22Rv1 (cell line): ENCODE measurements at regions not wholly inside any gene's neighbourhood (a gene's known extent, or its start where the extent isn't known, plus 50 kb on each side); places are given as distances from the start of the nearest gene placed in this dataset.

Experiments
- H3K27ac ChIP-seq: fragments of 450-650 bp; 2 replicates; pipeline ENCODE4 v1.5.1; 2017
- ZFX ChIP-seq: fragments of 450-650 bp; IDR thresholded peaks from 2 replicates; pipeline ENCODE4 v1.6.1; 2017; ENCODE audit warnings: antibody characterized with exemption, borderline replicate concordance
- TF ChIP-seq, protein P1 (sequence below): fragments of 450-650 bp; IDR thresholded peaks from 2 replicates; pipeline ENCODE4 v1.5.1; 2017; ENCODE audit warnings: mild to moderate bottlenecking

DNA sequence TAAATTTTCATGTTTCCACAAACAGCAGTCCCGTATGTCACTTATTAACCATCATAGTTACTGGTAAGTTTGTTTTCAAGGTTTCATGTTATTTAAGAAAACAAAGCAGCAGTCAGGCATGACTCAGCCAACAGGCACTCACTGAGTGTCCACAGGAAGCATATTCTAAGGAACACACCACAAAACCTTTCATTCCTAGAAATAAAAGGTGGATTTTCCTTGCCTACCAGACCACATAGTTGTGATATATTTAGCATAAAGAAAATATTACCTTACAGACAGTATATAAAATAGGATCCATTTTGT lies 143.3 kb upstream of the AVPR1A start:
- TF ChIP-seq, protein P1, sequence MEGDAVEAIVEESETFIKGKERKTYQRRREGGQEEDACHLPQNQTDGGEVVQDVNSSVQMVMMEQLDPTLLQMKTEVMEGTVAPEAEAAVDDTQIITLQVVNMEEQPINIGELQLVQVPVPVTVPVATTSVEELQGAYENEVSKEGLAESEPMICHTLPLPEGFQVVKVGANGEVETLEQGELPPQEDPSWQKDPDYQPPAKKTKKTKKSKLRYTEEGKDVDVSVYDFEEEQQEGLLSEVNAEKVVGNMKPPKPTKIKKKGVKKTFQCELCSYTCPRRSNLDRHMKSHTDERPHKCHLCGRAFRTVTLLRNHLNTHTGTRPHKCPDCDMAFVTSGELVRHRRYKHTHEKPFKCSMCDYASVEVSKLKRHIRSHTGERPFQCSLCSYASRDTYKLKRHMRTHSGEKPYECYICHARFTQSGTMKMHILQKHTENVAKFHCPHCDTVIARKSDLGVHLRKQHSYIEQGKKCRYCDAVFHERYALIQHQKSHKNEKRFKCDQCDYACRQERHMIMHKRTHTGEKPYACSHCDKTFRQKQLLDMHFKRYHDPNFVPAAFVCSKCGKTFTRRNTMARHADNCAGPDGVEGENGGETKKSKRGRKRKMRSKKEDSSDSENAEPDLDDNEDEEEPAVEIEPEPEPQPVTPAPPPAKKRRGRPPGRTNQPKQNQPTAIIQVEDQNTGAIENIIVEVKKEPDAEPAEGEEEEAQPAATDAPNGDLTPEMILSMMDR: no peak
- TF ChIP-seq ZFX: no peak
- peak overlapping the region; percentile 38 for H3K27ac ChIP-seq

DNA sequence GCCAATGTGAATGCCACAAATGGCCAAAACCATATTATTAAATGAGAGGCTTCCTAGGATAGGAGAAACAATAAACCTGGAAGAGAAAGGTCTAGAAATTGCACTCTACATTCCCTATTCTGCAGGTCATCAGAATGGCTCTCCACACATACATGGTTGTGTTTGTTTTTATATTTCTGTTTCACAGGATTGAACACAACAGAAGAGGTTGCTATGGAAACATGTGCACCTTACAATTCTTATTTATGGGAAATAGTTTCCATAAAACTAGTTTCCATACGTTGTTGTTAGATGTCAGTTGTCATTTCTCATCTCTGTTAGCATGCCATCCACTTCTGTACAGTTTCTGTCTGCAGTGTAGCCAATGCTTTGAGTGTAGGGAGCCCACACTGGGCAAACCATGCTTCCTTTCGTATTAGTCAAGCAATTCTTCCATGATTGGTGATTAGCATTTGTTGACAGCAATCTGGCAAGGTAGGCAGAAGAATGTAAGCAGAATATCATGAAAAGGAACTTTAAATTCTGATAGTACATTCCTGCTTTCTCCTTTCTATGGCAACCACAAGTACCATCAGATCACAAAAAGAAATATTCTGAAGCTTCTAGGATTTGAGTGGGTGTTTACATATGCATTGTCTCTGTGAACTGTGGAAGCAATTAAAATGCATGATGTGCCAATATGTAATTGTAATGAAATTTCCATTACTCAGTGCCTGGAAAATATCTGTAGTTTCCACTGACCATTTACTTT lies 141.6 kb upstream of the AVPR1A start:
- TF ChIP-seq ZFX: no peak
- TF ChIP-seq, protein P1: no peak
- H3K27ac ChIP-seq: no peak overlapping the region

DNA sequence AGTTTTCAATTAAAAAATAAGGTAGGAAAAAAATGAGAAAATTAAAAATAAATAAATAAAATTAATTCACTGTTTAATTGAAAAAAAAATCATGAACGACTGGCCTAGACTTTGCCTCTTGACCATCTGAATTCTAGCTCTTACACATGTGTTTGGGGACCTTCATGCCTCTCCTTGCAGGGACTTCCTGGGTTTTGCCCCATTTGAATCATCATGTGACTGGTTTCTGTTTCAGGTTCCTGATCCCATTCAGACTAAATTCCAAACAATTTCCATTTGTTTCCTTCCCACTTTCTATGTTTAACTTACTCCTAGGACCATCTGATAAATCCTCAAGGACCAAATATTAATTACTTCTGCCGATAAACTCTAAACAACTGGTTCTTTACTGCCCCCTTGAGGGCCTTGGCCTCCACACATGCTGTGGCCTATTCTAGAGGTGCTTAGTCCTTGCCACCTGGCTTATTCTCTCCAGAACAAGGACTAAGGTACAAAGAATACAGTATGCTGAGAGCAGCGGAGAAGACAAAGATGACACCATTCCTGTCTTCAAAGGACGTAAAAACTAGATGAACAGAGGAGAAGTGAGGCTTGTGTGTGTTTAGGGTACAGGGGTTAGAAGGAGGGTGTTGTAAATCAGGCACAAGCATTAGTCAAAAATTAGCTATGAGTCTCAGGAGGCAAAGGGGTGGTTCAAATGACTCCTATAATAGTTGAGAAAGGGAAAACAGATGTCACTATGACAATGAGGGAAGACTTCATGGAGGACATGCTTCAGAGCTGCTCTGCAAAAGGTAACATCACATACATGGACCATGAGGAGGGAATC lies 125.8 kb upstream of the AVPR1A start:
- no peak overlapping the region for H3K27ac ChIP-seq
- TF ChIP-seq ZFX: no peak
- TF ChIP-seq, protein P1: peak; percentile 93

DNA sequence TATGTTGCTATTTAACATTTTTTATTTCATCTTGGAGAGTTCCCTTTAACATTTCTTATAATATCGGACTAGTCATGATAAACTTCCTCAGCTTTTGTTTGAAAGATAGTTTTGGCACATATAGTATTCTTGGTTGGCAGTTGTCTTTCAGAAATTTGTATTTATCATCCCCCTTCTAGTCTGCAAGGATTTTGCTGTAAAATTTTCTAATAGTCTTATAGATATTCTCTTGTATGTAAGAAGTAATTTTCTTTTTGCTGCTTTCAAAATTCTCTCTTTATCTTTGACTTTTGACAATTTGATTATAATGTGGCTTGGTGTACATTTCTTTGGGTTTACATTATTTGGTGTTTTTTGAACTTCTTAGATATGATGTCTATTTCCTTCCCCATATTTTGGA lies 116.0 kb upstream of the AVPR1A start:
- no peak overlapping the region for H3K27ac ChIP-seq
- TF ChIP-seq, protein P1: no peak
- no peak for TF ChIP-seq ZFX

DNA sequence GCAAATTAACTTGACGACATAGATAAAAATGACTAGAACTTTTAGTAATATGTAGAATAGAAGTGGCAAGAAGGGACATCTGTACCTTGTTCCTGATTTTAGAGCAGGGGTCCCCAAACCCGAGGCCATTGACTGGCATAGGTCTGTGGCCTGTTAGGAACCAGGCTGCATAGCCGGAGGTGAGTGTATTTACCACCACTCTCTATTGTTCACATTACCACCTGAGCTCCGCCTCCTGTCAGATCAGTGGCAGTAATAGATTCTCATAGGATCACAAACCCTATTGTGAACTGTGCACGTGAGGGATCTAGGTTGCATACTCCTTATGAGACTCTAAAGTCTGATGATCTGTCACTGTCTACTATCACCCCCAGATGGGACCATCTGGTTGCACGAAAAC lies 113.6 kb upstream of the AVPR1A start:
- no peak for TF ChIP-seq ZFX
- TF ChIP-seq, protein P1: no peak
- H3K27ac ChIP-seq: no peak overlapping the region

DNA sequence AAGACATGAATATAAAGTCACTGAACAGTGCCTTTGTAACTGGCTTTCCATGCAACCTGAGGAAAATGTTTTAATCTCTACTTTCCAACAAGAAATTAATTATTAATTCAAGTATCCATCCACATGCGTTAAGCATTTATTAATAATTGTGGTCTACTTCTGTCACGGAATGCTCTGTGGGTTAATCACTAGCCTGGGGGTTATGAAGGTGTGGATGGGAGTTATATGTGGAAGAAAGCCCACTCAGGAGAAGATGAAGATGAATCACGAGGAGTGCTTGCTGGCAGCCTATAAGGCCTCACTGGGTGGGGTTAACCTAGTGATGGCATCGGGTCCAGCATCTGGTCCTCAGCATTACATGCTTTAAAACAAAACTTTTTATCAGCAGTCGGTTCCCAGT lies 99.5 kb upstream of the AVPR1A start:
- H3K27ac ChIP-seq: no peak overlapping the region
- TF ChIP-seq, protein P1: no peak
- no peak for TF ChIP-seq ZFX

DNA sequence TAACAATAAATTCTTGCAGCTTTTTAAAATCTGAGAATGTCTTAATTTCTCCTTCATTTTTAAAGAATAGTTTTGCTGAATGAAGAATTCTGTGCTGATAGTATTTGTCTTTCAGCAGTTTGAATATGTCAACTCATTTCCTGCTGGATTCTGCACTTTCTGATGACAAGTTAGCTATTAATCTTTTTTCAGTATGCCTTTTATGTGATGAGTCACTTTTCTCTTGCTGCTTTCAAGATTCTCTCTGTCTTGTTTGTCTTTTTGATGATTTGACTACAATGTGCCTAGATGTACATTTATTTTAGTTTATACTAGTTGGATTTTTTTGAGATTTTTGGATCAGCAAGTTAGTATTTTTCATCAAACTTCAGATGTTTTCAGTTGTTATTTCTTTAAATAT lies 87.9 kb upstream of the AVPR1A start:
- TF ChIP-seq, protein P1: no peak
- TF ChIP-seq ZFX: no peak
- no peak overlapping the region for H3K27ac ChIP-seq
